ENCODE measurements at regions not wholly inside any gene's neighbourhood (a gene's known extent, or its start where the extent isn't known, plus 50 kb on each side); places are given as distances from the start of the nearest gene placed in this dataset.

GRCh38 chr16:56068816-56069215, 122.5 kb upstream of the GNAO1 start:
- ChIA-PET CTCF (no interaction called here), POLR2A (no interaction called here)
- no peak for DNase-seq (ENCODE audit: low read depth)
- Histone ChIP-seq H3K4me3 (ENCODE audit: low read depth, low read length) (no peak overlapping the region), H3K36me3 (ENCODE audit: control insufficient read depth, insufficient read depth, low read length) (no peaks in the 10 kb centered on the region), H3K27me3 (ENCODE audit: control insufficient read depth, insufficient read depth, low read length) (no peaks in the 10 kb centered on the region)
- TF ChIP-seq CTCF (IDR thresholded peaks at IDR 0.05; ENCODE audit: insufficient read depth, low read depth, low read length) = no peak

- no peaks in the 10 kb centered on the region for H3K27me3 ChIP-seq (ENCODE audit: control insufficient read depth, insufficient read depth, low read length)
- ChIA-PET CTCF (no interaction called here), POLR2A (no interaction called here)
- no peak overlapping the region for H3K4me3 ChIP-seq (ENCODE audit: low read depth, low read length)
- no peak for TF ChIP-seq CTCF (IDR thresholded peaks at IDR 0.05; ENCODE audit: insufficient read depth, low read depth, low read length)
- H3K36me3 ChIP-seq (ENCODE audit: control insufficient read depth, insufficient read depth, low read length) = no peaks in the 10 kb centered on the region
- DNase-seq (ENCODE audit: low read depth) = no peak
Measured at GRCh38 chr16:56068314-56068713, 123.0 kb upstream of the GNAO1 start.

- no peak overlapping the region for H3K4me3 ChIP-seq (ENCODE audit: low read depth, low read length)
- POLR2A ChIA-PET = no interaction called here
- CTCF ChIA-PET = no interaction called here
- H3K27me3 ChIP-seq (ENCODE audit: control insufficient read depth, insufficient read depth, low read length) = no peaks in the 10 kb centered on the region
- no peak for TF ChIP-seq CTCF (IDR thresholded peaks at IDR 0.05; ENCODE audit: insufficient read depth, low read depth, low read length)
- no peaks in the 10 kb centered on the region for H3K36me3 ChIP-seq (ENCODE audit: control insufficient read depth, insufficient read depth, low read length)
- DNase-seq (ENCODE audit: low read depth) = no peak
Measured at GRCh38 chr16:56067406-56067805, 123.9 kb upstream of the GNAO1 start.

- Histone ChIP-seq H3K27me3 (ENCODE audit: control insufficient read depth, insufficient read depth, low read length) (no peaks in the 10 kb centered on the region), H3K4me3 (ENCODE audit: low read depth, low read length) (no peak overlapping the region), H3K36me3 (ENCODE audit: control insufficient read depth, insufficient read depth, low read length) (no peaks in the 10 kb centered on the region)
- CTCF ChIA-PET = no interaction called here
- POLR2A ChIA-PET = no interaction called here
- TF ChIP-seq CTCF (IDR thresholded peaks at IDR 0.05; ENCODE audit: insufficient read depth, low read depth, low read length) = no peak
- no peak for DNase-seq (ENCODE audit: low read depth)
Measured at GRCh38 chr16:56066617-56067016, 124.7 kb upstream of the GNAO1 start.

GRCh38 chr16:56063111-56063510, 128.2 kb upstream of the GNAO1 start:
- H3K27me3 ChIP-seq (ENCODE audit: control insufficient read depth, insufficient read depth, low read length) = no peaks in the 10 kb centered on the region
- ChIA-PET POLR2A (no interaction called here), CTCF (interaction anchor here (1.6 kb wide), 1 partner anchor 89 kb away, joined by 3 read pairs; no protein-coding TSS in a partner anchor)
- TF ChIP-seq CTCF (IDR thresholded peaks at IDR 0.05; ENCODE audit: insufficient read depth, low read depth, low read length) = no peak
- H3K36me3 ChIP-seq (ENCODE audit: control insufficient read depth, insufficient read depth, low read length) = no peaks in the 10 kb centered on the region
- no peak overlapping the region for H3K4me3 ChIP-seq (ENCODE audit: low read depth, low read length)
- DNase-seq (ENCODE audit: low read depth) = no peak

Data from BJ (cell line).